Kidney (tissue), 10 donors: ENCODE measurements at regions not wholly inside any gene's neighbourhood (a gene's known extent, or its start where the extent isn't known, plus 50 kb on each side); places are given as distances from the start of the nearest gene placed in this dataset.
"Not testable (repeated sequence)": the region's sequence is repeated elsewhere in the genome, so short reads cannot be mapped to it uniquely, and the experiment has no call there.

Experiments
- DNase-seq, 5 donors: peaks; one replicate each; pipeline ENCODE4 v3.0.0-alpha.2; 2013 to 2020
- FAIRE-seq: peaks from 2 replicates; lab custom pipeline; 2012; peaks lifted over from hg19 to GRCh38; lab: Jason Lieb, UNC
- H3K27ac ChIP-seq, 2 donors: one replicate each; pipeline ENCODE4 v1.7.0; 2013; ENCODE audit warnings: low read depth in 2 of 2, low read length in 2 of 2, inconsistent platforms in 1 of 2
- H3K27me3 ChIP-seq: one replicate; pipeline ENCODE4 v1.7.1; 2013; ENCODE audit warnings: low read length, inconsistent platforms; ENCODE audit not compliant: control insufficient read depth, insufficient read depth
- H3K36me3 ChIP-seq, 3 donors: one replicate each; pipeline versions ENCODE4 v1.7.0 to v1.7.1; 2013; ENCODE audit warnings: low read length in 3 of 3, control low read depth in 1 of 3, inconsistent platforms in 1 of 3; ENCODE audit not compliant: insufficient read depth in 3 of 3, control insufficient read depth in 2 of 3
- H3K4me1 ChIP-seq, 3 donors: one replicate each; pipeline versions ENCODE4 v1.7.0 to v1.7.1; 2013; ENCODE audit warnings: low read length in 3 of 3, inconsistent platforms in 1 of 3, low read depth in 1 of 3; ENCODE audit not compliant: control insufficient read depth in 2 of 3, insufficient read depth in 2 of 3
- H3K4me3 ChIP-seq, 3 donors: one replicate each; pipeline versions ENCODE4 v1.7.0 to v1.8.1; 2013; ENCODE audit warnings: low read length in 3 of 3, control low read depth in 1 of 3, inconsistent platforms in 1 of 3
- H3K9ac ChIP-seq, 3 donors: one replicate each; pipeline versions ENCODE4 v1.7.0 to v1.7.1; 2013; ENCODE audit warnings: low read length in 3 of 3, control low read depth in 1 of 3, inconsistent platforms in 1 of 3
- H3K9me3 ChIP-seq, 3 donors: one replicate each; pipeline versions ENCODE4 v1.7.0 to v1.7.1; 2013; ENCODE audit warnings: low read length in 3 of 3, control low read depth in 1 of 3, inconsistent platforms in 1 of 3; ENCODE audit not compliant: control insufficient read depth in 2 of 3, insufficient read depth in 1 of 3
- intact Hi-C: fragments of 100-400 bp; cut with DNase I; formaldehyde crosslinking; loops from one replicate; pipeline ENCODE4 v1.11.1; 2022
- donor health status: control.
- donor health status: control.
- donor health status: DM: yes; HTN: yes; CAD: no.
- donor health status: Normal renal cell carcinoma (clear cell type).

DNA sequence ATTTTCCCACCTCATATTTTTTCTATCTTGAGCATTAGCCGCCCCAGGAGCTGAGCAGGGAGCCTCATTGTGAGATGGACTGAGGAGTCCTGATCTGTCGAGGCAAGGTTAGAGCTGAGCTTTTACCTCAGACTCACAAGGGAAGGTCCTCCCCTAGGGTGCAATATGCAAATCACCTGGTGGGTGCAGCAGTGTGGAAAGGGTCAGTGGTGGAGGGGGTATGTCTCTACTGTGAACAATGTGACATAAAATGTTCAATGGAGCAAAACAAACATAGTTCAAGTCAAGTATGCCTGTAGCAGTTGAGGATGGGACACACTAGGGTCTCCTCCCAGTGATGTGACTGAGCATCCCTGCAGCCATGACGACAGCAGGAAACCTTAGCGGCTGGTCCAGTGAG lies 219.2 kb downstream of the ANKRD36 start:
- H3K27ac ChIP-seq, H3K4me3 ChIP-seq, FAIRE-seq, intact Hi-C loops, H3K4me1 ChIP-seq, DNase-seq, H3K9me3 ChIP-seq, H3K36me3 ChIP-seq, H3K27me3 ChIP-seq, H3K9ac ChIP-seq: not testable (repeated sequence)

DNA sequence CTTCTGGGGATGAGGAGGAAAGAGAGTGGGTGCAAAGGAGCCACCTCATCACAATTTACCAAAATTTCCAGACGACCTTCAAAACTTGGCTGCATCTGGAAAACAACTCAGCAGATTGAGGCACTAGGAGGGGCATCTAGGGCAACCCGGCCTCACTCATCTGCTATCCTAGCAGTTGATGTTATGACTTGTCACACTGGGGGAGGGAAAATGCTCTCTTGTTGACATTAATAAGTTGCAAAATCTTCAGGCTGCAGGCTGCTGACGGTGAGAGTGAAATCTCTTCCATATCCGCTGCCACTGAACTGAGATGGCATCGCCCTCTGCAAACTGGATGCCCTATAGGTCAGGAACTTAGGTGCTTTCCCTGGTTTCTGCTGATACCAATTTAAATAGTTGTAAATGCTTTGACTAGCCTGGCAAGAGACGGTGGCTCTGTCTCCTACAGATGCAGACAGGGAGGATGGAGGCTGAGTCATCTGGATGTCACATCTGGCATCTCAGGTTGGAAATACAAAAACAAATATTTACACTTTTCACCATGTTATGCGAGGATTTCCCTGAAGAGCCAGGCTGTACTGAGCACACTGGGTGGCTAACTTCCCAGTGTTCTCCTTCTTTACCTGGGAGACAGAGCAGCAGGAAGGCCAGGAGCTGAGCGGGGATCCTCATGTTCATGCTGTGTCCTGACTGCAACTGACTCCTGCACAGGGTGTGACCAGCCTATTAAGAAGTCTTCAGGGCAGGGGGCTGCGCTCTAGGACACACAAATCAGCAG lies 209.2 kb downstream of the ANKRD36 start:
- DNase-seq, H3K9ac ChIP-seq, H3K27ac ChIP-seq, H3K4me3 ChIP-seq, H3K36me3 ChIP-seq, H3K4me1 ChIP-seq, intact Hi-C loops, H3K9me3 ChIP-seq, FAIRE-seq, H3K27me3 ChIP-seq: not testable (repeated sequence)

DNA sequence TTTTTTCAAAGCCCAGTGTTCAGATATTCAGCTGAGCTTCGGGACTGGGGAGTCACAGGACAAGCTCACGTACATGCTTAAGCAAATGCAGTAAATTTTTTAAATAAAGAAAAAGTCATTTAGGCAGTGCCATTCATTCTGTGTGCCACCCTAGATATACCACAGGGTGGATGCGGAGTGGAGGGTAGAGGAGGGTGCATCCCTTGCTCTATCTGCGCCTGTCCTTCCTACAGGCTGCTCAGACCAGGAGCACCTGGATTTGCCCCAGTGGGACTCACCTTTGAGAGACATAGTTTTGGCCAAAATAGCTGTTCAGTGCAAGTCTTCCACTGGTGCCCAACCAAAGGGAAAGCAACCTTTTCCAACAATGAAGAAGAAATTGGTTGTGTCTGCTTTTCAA lies 202.4 kb downstream of the ANKRD36 start:
- H3K27ac ChIP-seq, H3K4me1 ChIP-seq, FAIRE-seq, H3K27me3 ChIP-seq, H3K9me3 ChIP-seq, H3K9ac ChIP-seq, H3K36me3 ChIP-seq, intact Hi-C loops, H3K4me3 ChIP-seq: not testable (repeated sequence)
- DNase-seq: peak in 1 of 5 donors; percentile 4

DNA sequence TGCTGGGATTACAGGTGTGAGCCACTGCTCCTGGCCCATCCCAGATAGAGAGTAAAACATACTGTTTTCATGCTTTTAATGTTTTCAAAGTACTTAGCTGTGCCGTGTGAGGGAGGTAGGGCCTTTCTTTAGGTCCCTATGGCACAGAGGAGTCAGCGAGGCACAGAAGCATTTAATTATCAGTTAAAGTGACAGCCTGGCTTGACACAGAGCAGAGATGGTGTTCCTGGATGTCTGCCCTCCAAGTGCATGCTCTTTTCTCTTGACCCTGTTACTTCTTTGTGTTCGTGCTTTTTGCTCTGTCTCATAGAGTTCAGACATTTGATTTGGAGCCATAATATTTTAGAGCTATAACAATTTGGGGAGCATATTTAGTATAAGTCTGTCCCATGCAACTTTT lies 199.5 kb downstream of the ANKRD36 start:
- H3K9me3 ChIP-seq, H3K4me3 ChIP-seq, H3K36me3 ChIP-seq, H3K4me1 ChIP-seq, H3K27me3 ChIP-seq, FAIRE-seq, H3K9ac ChIP-seq, H3K27ac ChIP-seq, intact Hi-C loops: not testable (repeated sequence)
- DNase-seq: peak in 1 of 5 donors; percentile 1

DNA sequence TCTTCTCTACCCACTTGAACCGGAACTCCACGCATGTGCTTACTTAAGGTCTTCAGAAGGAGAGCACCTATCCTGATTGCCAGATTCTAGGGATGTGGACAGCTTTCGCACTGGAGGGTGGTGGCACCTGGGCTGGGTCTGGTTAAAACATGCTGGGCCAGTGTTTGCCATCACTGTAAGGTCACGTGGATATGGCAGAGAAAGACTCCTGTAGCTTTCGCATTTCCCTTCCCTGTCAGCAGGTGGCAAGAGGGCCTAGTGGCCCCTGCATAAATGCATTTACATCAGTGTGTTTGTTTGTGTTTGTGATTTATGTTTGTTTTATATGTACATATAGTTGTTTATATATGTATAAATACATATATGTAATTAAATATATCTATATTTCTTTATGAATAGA lies 192.5 kb downstream of the ANKRD36 start:
- H3K9ac ChIP-seq, H3K27me3 ChIP-seq, H3K36me3 ChIP-seq, H3K4me1 ChIP-seq, H3K9me3 ChIP-seq, DNase-seq, H3K4me3 ChIP-seq, H3K27ac ChIP-seq, FAIRE-seq, intact Hi-C loops: not testable (repeated sequence)

DNA sequence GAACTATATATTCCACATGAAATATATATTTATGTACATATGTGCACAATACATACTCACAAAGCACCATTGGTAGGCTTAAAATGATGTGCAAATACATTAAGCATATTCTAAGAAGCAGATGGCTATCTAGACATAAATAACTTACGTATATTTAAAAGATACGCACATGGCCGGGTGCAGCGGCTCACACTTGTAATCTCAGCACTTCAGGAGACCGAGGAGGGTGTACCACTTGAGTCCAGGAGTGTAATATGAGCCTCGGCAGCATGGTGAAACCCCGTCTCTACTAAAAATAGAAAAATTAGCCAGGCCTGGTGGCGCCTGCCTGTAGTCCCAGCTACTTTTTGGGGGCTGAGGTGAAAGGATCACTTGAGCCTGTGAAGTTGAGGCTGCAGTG lies 189.9 kb downstream of the ANKRD36 start:
- H3K27ac ChIP-seq, H3K36me3 ChIP-seq, DNase-seq, H3K4me3 ChIP-seq, intact Hi-C loops, H3K4me1 ChIP-seq, H3K27me3 ChIP-seq, H3K9ac ChIP-seq, FAIRE-seq, H3K9me3 ChIP-seq: not testable (repeated sequence)

DNA sequence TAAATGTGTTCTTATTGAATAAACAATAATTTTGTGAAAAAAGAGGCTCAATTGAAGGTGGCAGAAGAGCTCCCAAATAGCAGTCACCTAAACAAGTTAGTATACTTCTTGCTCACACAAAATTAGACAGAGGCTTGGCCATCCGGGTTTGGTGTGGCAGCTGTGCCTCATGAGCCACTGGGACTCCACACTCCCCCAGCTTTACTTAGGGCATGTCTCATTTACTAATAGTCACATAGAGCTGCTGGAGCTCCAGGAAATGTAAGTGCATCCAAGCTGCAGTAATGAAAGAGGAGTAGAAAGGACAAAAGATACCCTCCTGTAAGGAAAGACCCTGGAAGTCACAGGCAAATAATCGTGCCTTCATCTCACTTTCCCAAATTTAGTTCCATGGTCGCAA lies 188.8 kb downstream of the ANKRD36 start:
- DNase-seq, H3K9ac ChIP-seq, H3K27me3 ChIP-seq, H3K27ac ChIP-seq, H3K4me1 ChIP-seq, intact Hi-C loops, H3K4me3 ChIP-seq, FAIRE-seq, H3K36me3 ChIP-seq, H3K9me3 ChIP-seq: not testable (repeated sequence)
